Ovary (tissue), 3 donors: ENCODE measurements at regions not wholly inside any gene's neighbourhood (a gene's known extent, or its start where the extent isn't known, plus 50 kb on each side); places are given as distances from the start of the nearest gene placed in this dataset.

Experiments
- CTCF ChIP-seq, 3 donors: fragments of 450-650 bp in 2 of 3; fragments of 200-600 bp in 1 of 3; IDR thresholded peaks; one replicate each; pipeline versions ENCODE4 v1.5.1 to v1.8.0; 2016 to 2022; ENCODE audit warnings: antibody characterized with exemption in 3 of 3, mild to moderate bottlenecking in 1 of 3
- POLR2A ChIP-seq: fragments of 450-650 bp; IDR thresholded peaks from one replicate; pipeline ENCODE4 v1.6.1; 2017; ENCODE audit warnings: antibody characterized with exemption, mild to moderate bottlenecking, moderate library complexity
- donor health status: DM: no; HTN: no; CAD: no.

GRCh38 chr14:23864259-23864658 lies 89.3 kb upstream of the DHRS4 start:
- no peak for TF ChIP-seq POLR2A
- no peak for TF ChIP-seq CTCF (IDR thresholded peaks at IDR 0.05)
